ENCODE measurements at regions not wholly inside any gene's neighbourhood (a gene's known extent, or its start where the extent isn't known, plus 50 kb on each side); places are given as distances from the start of the nearest gene placed in this dataset.

DNA sequence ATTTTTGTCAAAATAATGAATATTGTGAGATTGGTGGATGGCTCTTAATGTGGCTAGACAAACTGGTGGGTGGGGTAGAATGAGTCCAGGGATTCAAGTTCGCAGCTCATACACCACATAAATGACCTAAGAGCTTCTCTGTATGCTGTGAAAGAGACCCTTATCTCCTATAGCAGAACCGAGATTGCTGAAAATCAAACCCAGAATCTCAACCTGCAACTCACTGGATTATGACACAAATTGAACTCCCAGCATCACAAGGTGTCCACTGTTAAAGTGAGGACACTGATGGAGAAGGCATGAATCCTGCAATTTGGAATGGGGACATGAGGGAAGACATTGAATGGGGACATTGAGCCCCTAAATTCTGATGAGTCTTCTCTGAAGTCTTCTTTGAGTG is 51.3 kb upstream of the CNKSR3 start:
- no peak for DNase-seq

GRCh38 chr6:154565331-154565730 is 54.8 kb upstream of the CNKSR3 start:
- no peak for DNase-seq

DNA sequence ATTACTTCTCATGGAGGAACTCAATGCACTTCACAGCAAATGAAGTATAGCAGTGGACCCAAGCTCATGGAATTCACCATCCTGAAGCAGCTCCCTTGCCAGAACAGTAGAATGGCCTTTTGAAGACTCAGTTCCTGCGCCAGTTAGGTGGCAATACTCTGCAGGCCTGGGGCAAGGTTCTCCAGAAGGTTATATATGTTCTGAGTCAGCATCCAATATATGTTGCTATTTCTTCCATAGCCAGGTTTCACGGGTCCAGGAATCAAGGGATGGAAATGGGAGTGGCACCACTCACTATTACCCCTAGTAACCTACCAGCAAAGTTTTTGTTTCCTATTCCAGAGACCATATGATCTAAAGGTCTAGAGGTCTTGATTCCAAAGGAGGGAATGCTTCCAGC is 56.4 kb upstream of the CNKSR3 start:
- no peak for DNase-seq

GRCh38 chr6:154567695-154568220 is 57.3 kb upstream of the CNKSR3 start:
- no peak for DNase-seq

DNA sequence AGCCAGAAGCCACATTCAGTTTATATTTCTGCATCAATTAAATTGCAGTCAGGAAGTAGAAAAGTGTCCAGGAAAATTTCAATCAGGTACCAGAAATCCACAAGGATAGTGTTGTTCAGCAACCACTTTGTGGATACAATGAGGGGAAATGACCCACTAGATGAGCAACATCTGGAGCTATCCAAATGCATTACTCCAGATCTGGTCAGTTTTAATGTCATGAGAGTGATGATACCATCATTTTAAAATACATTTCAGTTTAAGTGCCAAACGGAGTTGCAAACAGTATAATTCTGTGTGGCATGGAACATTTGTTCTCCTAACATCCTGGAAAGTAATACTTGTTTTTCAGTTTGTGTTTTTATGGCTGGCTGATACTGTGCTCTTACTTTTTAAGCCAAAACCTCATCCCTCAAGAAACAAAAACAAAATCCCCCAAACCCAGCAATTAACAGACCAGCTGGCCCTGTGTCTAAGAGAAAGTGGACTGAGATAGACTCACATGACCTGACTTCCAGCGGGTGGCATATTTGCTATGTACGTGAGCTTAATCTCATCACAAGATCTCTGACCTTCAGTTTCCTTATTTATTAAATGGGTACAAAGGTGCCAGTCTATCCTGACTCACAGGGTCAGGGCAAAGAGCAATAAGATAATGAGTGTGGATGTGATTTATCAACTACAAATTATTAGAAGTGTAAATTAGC is 58.8 kb upstream of the CNKSR3 start:
- no peak for DNase-seq

DNA sequence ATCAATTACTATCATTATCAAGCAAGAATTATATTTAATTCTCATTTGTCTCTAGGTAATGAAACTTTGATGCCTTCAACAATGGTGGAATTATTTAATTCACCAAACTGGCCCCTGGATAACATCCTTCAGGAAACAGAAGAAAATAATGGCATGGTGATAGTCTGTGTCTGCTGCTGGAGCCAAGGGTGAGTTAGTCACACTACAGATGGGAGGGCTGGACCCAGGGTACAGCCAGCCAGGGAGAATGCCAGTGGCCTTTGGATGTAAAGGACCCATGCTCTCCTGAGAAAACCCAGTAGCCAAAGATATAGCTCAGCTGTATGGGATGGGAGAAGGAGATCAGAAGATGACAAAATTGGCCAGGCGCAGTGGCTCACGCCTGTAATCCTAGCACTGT is 60.0 kb upstream of the CNKSR3 start:
- no peak for DNase-seq

- no peak for DNase-seq
Observed at GRCh38 chr6:154572556-154572955, 62.1 kb upstream of the CNKSR3 start.

GRCh38 chr6:154578004-154578559 is 67.6 kb upstream of the CNKSR3 start:
- DNase-seq = no peak

DNA sequence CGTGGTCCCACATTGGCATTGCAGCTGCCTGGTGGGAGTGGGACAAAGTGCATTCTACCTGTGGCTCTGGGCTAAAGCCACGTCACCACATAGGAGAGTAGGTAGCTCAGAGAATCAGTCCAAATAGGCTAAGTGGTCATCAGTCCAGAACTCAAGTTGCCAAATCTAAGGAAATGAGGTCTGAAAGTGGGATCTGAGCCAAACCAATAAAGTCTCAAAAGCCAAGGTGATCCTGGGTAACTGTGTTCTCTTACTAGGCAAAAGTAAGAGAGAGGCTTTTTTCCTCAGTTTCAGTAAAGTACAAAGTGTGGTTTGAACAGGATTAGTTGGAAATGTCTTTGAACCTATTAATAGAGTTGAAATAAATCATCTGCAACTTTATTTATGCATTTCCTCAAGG is 68.6 kb upstream of the CNKSR3 start:
- no peak for DNase-seq

DNA sequence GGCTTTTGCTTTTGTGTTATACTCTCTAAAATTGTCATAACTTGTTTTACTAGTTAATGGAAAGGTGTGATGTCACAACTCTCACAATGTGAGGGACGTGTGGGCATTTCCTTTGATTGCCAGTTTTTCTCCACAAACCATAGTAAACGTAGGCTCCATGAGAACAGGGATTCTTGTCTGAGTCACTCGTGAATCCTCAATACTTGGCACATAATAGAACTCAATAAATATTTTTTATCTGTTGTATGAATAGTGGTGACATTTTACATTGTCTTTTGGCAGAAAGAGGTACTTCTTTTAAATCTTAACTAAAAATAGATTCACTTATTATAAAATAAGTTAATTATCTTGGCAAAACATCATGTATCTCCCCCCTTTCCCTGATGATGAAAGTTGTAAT is 69.0 kb upstream of the CNKSR3 start:
- no peak for DNase-seq

DNA sequence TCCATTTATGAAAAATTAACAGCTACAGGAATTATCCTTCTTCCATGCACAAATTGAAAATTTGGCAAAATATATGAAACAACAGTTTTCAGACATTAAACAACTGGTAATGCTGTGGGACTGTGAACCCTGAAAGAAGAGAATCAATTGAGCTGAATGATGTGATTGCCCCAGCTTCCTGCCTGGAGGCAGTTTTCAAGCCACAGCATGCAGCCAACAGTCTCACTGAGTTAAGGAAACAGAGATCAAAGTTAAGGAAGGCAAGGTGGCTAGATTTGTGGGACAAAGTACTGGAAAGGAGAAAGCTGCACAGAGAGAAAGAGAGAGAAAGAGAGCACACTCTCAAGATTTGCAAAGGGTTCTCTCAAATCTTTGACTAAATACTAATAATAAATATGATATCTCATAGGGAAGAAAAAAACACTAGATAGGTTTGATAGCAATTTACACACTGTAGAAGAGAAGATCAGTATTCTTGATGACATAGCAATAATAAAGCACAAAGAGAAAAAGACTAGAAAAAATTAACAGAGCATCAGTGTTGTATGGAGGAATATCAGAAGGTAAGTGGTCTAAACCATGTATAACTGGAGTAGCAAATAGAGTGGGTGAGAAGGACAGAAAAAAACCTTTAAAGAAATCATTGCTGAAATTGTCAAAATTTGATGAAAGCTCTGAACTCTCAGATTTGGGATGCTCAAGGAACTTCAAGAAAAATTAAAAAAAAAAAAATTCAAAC is 70.1 kb upstream of the CNKSR3 start:
- no peak for DNase-seq

GRCh38 chr6:154582696-154583095 is 72.2 kb upstream of the CNKSR3 start:
- no peak for DNase-seq

DNA sequence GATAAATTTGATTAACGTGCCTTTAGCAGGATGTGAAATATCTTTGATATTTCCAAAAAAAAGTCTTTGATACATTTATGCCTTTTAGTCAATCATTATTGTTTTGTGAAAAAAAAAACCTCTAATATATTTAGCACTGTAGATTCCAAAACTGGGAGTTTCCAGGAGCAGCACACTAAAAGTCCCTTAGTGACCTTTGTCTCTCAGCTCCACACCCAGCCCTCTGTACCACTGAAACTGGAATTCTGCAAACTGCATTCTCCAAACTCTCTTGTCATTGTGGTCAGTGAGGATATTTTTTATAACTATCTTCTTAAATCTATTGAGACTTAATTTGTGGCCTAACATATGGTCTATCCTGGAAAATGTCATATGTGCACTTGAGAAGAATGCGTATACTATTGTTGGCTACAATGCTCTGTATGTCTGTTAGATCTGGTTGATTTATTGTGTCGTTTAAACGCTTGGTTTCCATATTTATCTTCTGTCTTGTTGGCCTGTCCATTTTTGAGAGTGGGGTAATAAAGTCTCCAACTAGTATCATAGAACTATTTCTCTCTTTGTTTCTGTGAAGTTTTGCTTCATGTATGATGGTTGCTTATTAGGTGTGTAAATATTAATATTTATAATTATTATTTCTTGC is 73.2 kb upstream of the CNKSR3 start:
- no peak for DNase-seq

- DNase-seq = no peak
Observed at GRCh38 chr6:154590756-154591155, 80.3 kb upstream of the CNKSR3 start.

- DNase-seq = no peak
Observed at GRCh38 chr6:154591234-154591633, 80.7 kb upstream of the CNKSR3 start.

GRCh38 chr6:154592199-154592860 is 81.8 kb upstream of the CNKSR3 start:
- DNase-seq = no peak

GRCh38 chr6:154593122-154593521 is 82.6 kb upstream of the CNKSR3 start:
- DNase-seq = no peak

- DNase-seq = no peak
Observed at GRCh38 chr6:154594496-154595198, 84.2 kb upstream of the CNKSR3 start.

- no peak for DNase-seq
Observed at GRCh38 chr6:154595538-154595937, 85.1 kb upstream of the CNKSR3 start.

- DNase-seq = no peak
Observed at GRCh38 chr6:154596009-154596408, 85.5 kb upstream of the CNKSR3 start.

DNA sequence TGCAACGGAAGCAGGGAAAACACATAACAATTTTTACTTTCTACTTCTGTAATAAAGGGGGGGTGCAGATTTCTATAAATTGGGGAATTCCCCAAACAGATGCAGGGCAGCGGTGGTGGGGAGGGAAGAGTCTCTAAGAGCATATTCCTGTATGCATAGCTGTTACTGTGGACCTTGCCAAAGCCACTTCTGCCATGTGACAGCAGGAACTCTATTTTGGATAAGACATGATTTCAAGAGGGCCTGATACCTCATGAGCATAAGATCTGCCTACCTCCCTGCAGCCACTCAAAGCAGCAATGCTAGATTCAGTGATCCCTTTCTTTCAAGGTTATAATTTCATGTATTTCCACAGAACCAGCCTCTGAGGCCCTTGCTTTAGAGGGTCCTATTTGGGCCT is 86.2 kb upstream of the CNKSR3 start:
- DNase-seq = no peak

- no peak for DNase-seq
Observed at GRCh38 chr6:154598399-154598798, 87.9 kb upstream of the CNKSR3 start.

Measured in GOT3 (cell line).